ENCODE measurements at regions not wholly inside any gene's neighbourhood (a gene's known extent, or its start where the extent isn't known, plus 50 kb on each side); places are given as distances from the start of the nearest gene placed in this dataset.

GRCh38 chr6:16959789-16960188 is 142.1 kb upstream of the STMND1 start (continued):
- TF ChIP-seq ARID4B (CRISPR knock-in tag; IDR thresholded peaks at IDR 0.05) (no peak), ZNF511 (CRISPR knock-in tag; IDR thresholded peaks at IDR 0.05) (no peak), TFAP4 (CRISPR knock-in tag; IDR thresholded peaks at IDR 0.05; ENCODE audit: borderline replicate concordance) (no peak), ZNF445 (CRISPR knock-in tag; IDR thresholded peaks at IDR 0.05; ENCODE audit: low read depth) (no peak), GABPB2 (CRISPR knock-in tag; conservative IDR thresholded peaks at IDR 0.05) (no peak), PRMT5 (CRISPR knock-in tag; IDR thresholded peaks at IDR 0.05) (no peak), MECOM (CRISPR knock-in tag; IDR thresholded peaks at IDR 0.05) (no peak), NFYB (IDR thresholded peaks at IDR 0.05; ENCODE audit: extremely low read depth, insufficient read length) (no peak), RFX5 (IDR thresholded peaks at IDR 0.05; ENCODE audit: low read depth, low read length) (no peak), DDX20 (tag; IDR thresholded peaks at IDR 0.05; ENCODE audit: low read depth) (no peak), TRIM28 (IDR thresholded peaks at IDR 0.05) (no peak), ELK3 (CRISPR knock-in tag; IDR thresholded peaks at IDR 0.05) (no peak)

Data from K562 (cell line).